HEK293T (cell line): ENCODE measurements at regions not wholly inside any gene's neighbourhood (a gene's known extent, or its start where the extent isn't known, plus 50 kb on each side); places are given as distances from the start of the nearest gene placed in this dataset.

Source experiments
- CTCF ChIA-PET: fragments of 350-600 bp; formaldehyde crosslinking; extraction: SDS; loops from one replicate; lab custom pipeline; 2021; ENCODE audit warnings: antibody characterized with exemption, inconsistent platforms; lab: Yijun Ruan, JAX
- POLR2A ChIA-PET: fragments of 350-600 bp; formaldehyde crosslinking; extraction: SDS; loops from one replicate; lab custom pipeline; 2020; ENCODE audit warnings: antibody characterized with exemption, inconsistent platforms; lab: Yijun Ruan, JAX
- DNase-seq: peaks from one replicate; pipeline ENCODE4 v3.0.0; 2012; ENCODE audit warnings: mixed read lengths; ENCODE audit errors: extremely low spot score
- ARNT ChIP-seq: fragments of 450-650 bp; IDR thresholded peaks from 2 replicates; pipeline ENCODE4 v1.6.1; 2017; ENCODE audit warnings: mild to moderate bottlenecking
- BHLHE40 ChIP-seq: fragments of 450-650 bp; IDR thresholded peaks from 2 replicates; pipeline ENCODE4 v1.6.1; 2016; ENCODE audit warnings: mild to moderate bottlenecking, moderate library complexity, borderline replicate concordance
- CTBP1 ChIP-seq: fragments of 450-650 bp; IDR thresholded peaks from 2 replicates; pipeline ENCODE4 v1.6.1; 2016; ENCODE audit warnings: borderline replicate concordance
- ELF4 ChIP-seq: fragments of 450-650 bp; IDR thresholded peaks from 2 replicates; pipeline ENCODE4 v1.6.1; 2017; ENCODE audit warnings: antibody characterized with exemption
- FOXA1 ChIP-seq: fragments of 450-650 bp; IDR thresholded peaks from 2 replicates; pipeline ENCODE4 v1.6.1; 2016; ENCODE audit warnings: mild to moderate bottlenecking
- FOXK2 ChIP-seq: fragments of 450-650 bp; IDR thresholded peaks from 2 replicates; pipeline ENCODE4 v1.6.1; 2016; ENCODE audit warnings: mild to moderate bottlenecking
- FOXM1 ChIP-seq: fragments of 450-650 bp; IDR thresholded peaks from 2 replicates; pipeline ENCODE4 v1.6.1; 2017; ENCODE audit warnings: mild to moderate bottlenecking, borderline replicate concordance
- HDGF ChIP-seq: fragments of 450-650 bp; IDR thresholded peaks from 2 replicates; pipeline ENCODE4 v1.6.1; 2017; ENCODE audit warnings: antibody characterized with exemption, borderline replicate concordance
- L3MBTL2 ChIP-seq: fragments of 450-650 bp; conservative IDR thresholded peaks from 2 replicates; pipeline ENCODE4 v1.6.1; 2016; ENCODE audit warnings: mild to moderate bottlenecking
- LEF1 ChIP-seq: fragments of 450-650 bp; IDR thresholded peaks from 2 replicates; pipeline ENCODE4 v1.6.1; 2017; ENCODE audit warnings: mild to moderate bottlenecking, borderline replicate concordance
- NFRKB ChIP-seq: fragments of 450-650 bp; IDR thresholded peaks from 2 replicates; pipeline ENCODE4 v1.6.1; 2016; ENCODE audit warnings: mild to moderate bottlenecking, moderate library complexity
- SP1 ChIP-seq: fragments of 450-650 bp; IDR thresholded peaks from 2 replicates; pipeline ENCODE4 v1.6.1; 2017
- SUZ12 ChIP-seq: fragments of 450-650 bp; IDR thresholded peaks from 2 replicates; pipeline ENCODE4 v1.6.1; 2016; ENCODE audit warnings: mild to moderate bottlenecking
- TARDBP ChIP-seq: fragments of 450-650 bp; IDR thresholded peaks from 2 replicates; pipeline ENCODE4 v1.6.1; 2016
- ZNF384 ChIP-seq: fragments of 450-650 bp; IDR thresholded peaks from 2 replicates; pipeline ENCODE4 v1.6.1; 2016
- TF ChIP-seq, protein P1 (sequence below): fragments of 450-650 bp; IDR thresholded peaks from 2 replicates; pipeline ENCODE4 v1.6.1; 2016

GRCh38 chr1:168932539-168932938 is 174.0 kb upstream of the ATP1B1 start:
- TF ChIP-seq TARDBP = no peak
- no peak for TF ChIP-seq FOXK2
- TF ChIP-seq CTBP1 = no peak
- no peak for TF ChIP-seq BHLHE40
- POLR2A ChIA-PET = no interaction called here
- no peak for DNase-seq
- CTCF ChIA-PET = no interaction called here

DNA sequence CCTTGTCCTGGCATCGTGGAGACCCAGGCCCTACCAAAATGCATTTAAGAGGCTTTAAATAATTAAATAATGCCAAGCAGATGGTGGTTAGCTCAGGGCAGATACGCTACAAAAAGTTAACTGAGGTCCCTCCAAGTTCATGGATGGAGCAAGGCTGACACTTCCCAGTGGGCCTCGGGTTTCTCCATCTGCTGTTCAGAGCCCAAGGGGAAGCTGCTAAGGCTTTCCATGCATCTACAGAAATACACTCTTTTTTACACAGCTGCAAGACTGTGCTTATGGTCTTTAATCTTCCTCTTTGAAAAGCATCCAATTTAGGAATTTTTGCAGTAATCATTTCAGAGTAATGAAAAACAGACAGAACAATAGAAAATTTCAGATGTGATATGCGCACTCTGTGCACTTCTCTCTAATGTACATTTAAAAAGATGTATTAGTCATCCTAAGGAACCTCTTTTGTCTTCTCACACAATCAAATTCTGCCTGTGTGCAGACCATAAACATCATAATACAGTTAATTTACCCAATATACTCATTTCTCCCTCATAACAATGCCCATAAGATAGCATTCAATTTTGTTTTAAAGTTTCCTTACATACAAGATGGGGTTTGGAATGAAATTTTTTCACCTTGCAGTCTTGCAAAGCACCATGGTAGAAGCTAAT is 173.2 kb upstream of the ATP1B1 start:
- no peak for TF ChIP-seq ZNF384
- TF ChIP-seq ELF4 = no peak
- TF ChIP-seq NFRKB = no peak
- no peak for TF ChIP-seq SP1
- no peak for TF ChIP-seq HDGF
- TF ChIP-seq FOXK2 = no peak
- TF ChIP-seq TARDBP = no peak
- no peak for TF ChIP-seq LEF1
- no peak for TF ChIP-seq CTBP1
- TF ChIP-seq BHLHE40 = no peak
- TF ChIP-seq FOXM1 = no peak
- TF ChIP-seq, protein P1, sequence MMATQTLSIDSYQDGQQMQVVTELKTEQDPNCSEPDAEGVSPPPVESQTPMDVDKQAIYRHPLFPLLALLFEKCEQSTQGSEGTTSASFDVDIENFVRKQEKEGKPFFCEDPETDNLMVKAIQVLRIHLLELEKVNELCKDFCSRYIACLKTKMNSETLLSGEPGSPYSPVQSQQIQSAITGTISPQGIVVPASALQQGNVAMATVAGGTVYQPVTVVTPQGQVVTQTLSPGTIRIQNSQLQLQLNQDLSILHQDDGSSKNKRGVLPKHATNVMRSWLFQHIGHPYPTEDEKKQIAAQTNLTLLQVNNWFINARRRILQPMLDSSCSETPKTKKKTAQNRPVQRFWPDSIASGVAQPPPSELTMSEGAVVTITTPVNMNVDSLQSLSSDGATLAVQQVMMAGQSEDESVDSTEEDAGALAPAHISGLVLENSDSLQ = no peak
- no peak for TF ChIP-seq FOXA1
- ChIA-PET CTCF (no interaction called here), POLR2A (no interaction called here)
- DNase-seq = no peak

DNA sequence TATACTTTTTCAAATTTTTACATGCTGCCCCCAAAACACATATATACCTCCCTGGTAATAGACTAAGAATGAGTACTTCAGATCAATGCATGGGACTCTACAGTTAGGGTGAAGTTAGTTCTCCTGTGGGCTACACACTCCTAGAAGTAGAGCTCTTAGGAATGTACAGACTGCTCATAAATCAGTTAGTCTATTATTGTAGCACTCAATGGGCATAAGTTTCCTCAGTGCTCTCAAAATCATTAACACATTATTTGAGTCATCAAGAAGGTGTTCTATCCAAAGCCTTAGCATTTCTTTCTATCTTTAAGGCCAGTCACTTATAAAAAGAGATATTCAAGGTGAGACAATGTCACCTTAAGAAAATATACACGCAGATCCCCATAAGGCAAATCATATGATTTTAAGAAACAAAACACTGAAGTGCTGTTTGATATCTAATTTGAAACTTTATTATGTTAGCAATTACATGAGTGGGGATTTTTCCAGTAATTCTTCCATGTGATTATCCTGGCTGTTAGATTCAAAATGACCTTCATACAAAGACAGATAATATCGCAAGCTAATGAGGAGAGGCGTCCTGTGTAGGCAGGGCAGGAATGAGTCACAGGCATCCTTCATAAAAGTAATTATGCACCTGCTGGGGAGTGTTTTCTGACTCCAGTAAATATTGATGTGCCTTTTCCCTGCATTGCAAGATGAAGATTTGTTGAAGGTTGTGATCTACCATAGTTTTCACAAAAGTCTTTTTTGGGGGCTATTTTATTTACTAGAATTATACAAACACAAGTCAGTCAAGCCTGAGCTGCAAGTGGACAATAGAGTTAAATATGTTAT is 167.2 kb upstream of the ATP1B1 start:
- POLR2A ChIA-PET = no interaction called here
- TF ChIP-seq, protein P1 = no peak
- TF ChIP-seq SP1 (no peak), BHLHE40 (no peak), ZNF384 (no peak), ARNT (no peak), FOXA1 (no peak), CTBP1 (no peak), L3MBTL2 (no peak), LEF1 (no peak), FOXM1 (no peak), NFRKB (no peak), FOXK2 (no peak), SUZ12 (no peak), ELF4 (no peak), TARDBP (no peak), HDGF (no peak)
- CTCF ChIA-PET = no interaction called here
- DNase-seq = peak; percentile 16

- POLR2A ChIA-PET = no interaction called here
- TF ChIP-seq SP1 (no peak), SUZ12 (no peak), NFRKB (no peak), ARNT (no peak), BHLHE40 (no peak), L3MBTL2 (no peak)
- CTCF ChIA-PET = no interaction called here
- DNase-seq = no peak
Observed at GRCh38 chr1:168939947-168940223, 166.6 kb upstream of the ATP1B1 start.

DNA sequence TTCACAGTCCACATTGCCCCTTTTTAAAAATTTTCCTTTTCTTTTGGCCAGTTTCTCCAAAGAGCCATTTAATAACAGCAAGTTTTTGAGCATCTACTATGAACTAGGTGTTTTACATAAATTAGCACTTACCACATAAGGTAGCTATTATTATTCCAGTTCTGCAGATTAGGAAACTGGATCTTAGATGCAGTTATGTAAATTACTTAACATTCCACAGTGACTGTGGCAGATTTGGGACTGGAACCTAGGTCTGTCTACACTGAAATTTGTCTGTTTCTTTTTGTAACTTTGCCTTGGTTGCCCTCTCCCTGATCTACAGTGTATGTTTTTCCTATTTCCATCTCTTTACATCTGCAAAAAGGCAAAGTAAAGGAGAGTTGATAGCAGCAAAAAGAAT is 164.8 kb upstream of the ATP1B1 start:
- ChIA-PET POLR2A (no interaction called here), CTCF (no interaction called here)
- no peak for TF ChIP-seq SP1
- TF ChIP-seq ZNF384 = no peak
- TF ChIP-seq CTBP1 = no peak
- no peak for TF ChIP-seq SUZ12
- TF ChIP-seq FOXM1 = no peak
- TF ChIP-seq ARNT = no peak
- TF ChIP-seq BHLHE40 = no peak
- DNase-seq = no peak

- TF ChIP-seq HDGF = no peak
- TF ChIP-seq NFRKB = no peak
- no peak for TF ChIP-seq LEF1
- TF ChIP-seq BHLHE40 = no peak
- TF ChIP-seq FOXM1 = no peak
- TF ChIP-seq ELF4 = no peak
- no peak for TF ChIP-seq L3MBTL2
- TF ChIP-seq FOXK2 = no peak
- no peak for TF ChIP-seq TARDBP
- no peak for TF ChIP-seq CTBP1
- TF ChIP-seq SP1 = no peak
- TF ChIP-seq FOXA1 = no peak
- TF ChIP-seq ARNT = no peak
- TF ChIP-seq SUZ12 = no peak
- TF ChIP-seq, protein P1 = no peak
- no peak for TF ChIP-seq ZNF384
- CTCF ChIA-PET = no interaction called here
- POLR2A ChIA-PET = no interaction called here
- DNase-seq = no peak
Observed at GRCh38 chr1:168942165-168942564, 164.3 kb upstream of the ATP1B1 start.
